HL-60 (cell line): ENCODE measurements at regions not wholly inside any gene's neighbourhood (a gene's known extent, or its start where the extent isn't known, plus 50 kb on each side); places are given as distances from the start of the nearest gene placed in this dataset.

Experiments used
- CTCF ChIP-seq: IDR thresholded peaks from one replicate; pipeline ENCODE4 v1.5.1; 2011; ENCODE audit warnings: low read length, control low read depth, inconsistent platforms; ENCODE audit not compliant: insufficient read depth
- GABPA ChIP-seq: IDR thresholded peaks from 2 replicates; pipeline ENCODE4 v1.6.1; 2012; ENCODE audit warnings: low read depth
- POLR2AphosphoS5 ChIP-seq: IDR thresholded peaks from 2 replicates; pipeline ENCODE4 v1.6.1; 2012; ENCODE audit warnings: low read depth
- REST ChIP-seq: IDR thresholded peaks from 2 replicates; pipeline ENCODE4 v1.6.1; 2012; ENCODE audit warnings: low read depth; ENCODE audit not compliant: insufficient replicate concordance
- SPI1 ChIP-seq: IDR thresholded peaks from 2 replicates; pipeline ENCODE4 v1.6.1; 2012; ENCODE audit warnings: low read depth, mild to moderate bottlenecking, borderline replicate concordance

- TF ChIP-seq CTCF = no peak
- no peak for TF ChIP-seq POLR2AphosphoS5
- TF ChIP-seq SPI1 = no peak
- no peak for TF ChIP-seq REST
- no peak for TF ChIP-seq GABPA
These were observed 450.7 kb downstream of the TYW1 start for GRCh38 chr7:67447297-67447696.
